HEK293T (cell line): ENCODE measurements at regions not wholly inside any gene's neighbourhood (a gene's known extent, or its start where the extent isn't known, plus 50 kb on each side); places are given as distances from the start of the nearest gene placed in this dataset.

ENCODE experiments used
- BHLHE40 ChIP-seq: fragments of 450-650 bp; IDR thresholded peaks from 2 replicates; pipeline ENCODE4 v1.6.1; 2016; ENCODE audit warnings: mild to moderate bottlenecking, moderate library complexity, borderline replicate concordance
- CTBP1 ChIP-seq: fragments of 450-650 bp; IDR thresholded peaks from 2 replicates; pipeline ENCODE4 v1.6.1; 2016; ENCODE audit warnings: borderline replicate concordance
- FOXA1 ChIP-seq: fragments of 450-650 bp; IDR thresholded peaks from 2 replicates; pipeline ENCODE4 v1.6.1; 2016; ENCODE audit warnings: mild to moderate bottlenecking
- FOXK2 ChIP-seq: fragments of 450-650 bp; IDR thresholded peaks from 2 replicates; pipeline ENCODE4 v1.6.1; 2016; ENCODE audit warnings: mild to moderate bottlenecking
- L3MBTL2 ChIP-seq: fragments of 450-650 bp; conservative IDR thresholded peaks from 2 replicates; pipeline ENCODE4 v1.6.1; 2016; ENCODE audit warnings: mild to moderate bottlenecking
- SP1 ChIP-seq: fragments of 450-650 bp; IDR thresholded peaks from 2 replicates; pipeline ENCODE4 v1.6.1; 2017

DNA sequence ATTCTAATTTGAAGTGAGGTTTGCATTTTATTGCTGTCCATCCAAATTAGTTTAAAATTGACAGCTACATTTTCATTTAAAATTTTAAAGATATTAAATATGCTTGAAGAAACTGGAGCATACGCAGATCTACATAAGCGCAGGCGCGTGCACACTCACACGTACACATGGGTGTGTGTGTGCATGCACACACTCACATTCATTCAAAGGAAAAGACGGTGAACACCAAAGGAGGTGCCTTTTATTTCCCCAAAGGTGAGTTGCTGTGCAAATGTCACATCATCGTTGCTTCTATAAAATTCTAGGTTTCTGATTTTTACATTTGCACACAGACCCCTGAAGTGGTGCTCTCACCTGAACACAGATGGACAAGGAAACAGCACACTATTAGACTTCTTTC is 194.2 kb downstream of the GRB14 start:
- TF ChIP-seq FOXK2 (no peak), L3MBTL2 (no peak), CTBP1 (no peak), SP1 (no peak), FOXA1 (no peak), BHLHE40 (no peak)
